ENCODE measurements at regions not wholly inside any gene's neighbourhood (a gene's known extent, or its start where the extent isn't known, plus 50 kb on each side); places are given as distances from the start of the nearest gene placed in this dataset.
"Not testable (repeated sequence)": the region's sequence is repeated elsewhere in the genome, so short reads cannot be mapped to it uniquely, and the experiment has no call there.

DNA sequence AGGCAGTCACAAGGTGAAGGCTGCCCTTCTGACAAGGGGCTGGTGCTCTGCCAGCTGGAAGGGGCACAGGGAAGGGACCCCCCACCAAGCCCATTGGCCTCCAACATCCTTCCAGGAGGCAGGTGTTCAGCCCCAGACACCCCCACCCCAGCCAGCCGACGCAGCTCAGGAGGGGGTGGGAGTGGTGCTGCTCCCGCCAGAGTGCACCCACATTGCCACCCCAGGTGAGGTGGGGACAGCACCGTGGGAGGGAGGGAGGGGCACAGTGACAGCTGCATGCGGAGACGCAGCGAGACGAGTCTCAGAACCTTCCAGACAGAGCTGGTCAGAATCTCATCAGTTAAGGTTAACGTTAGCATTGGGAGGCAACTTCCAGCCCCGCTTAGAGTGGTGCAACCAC is 121.6 kb upstream of the FOXD4L5 start:
- not testable (repeated sequence) for TF ChIP-seq POLR2A (IDR thresholded peaks at IDR 0.05; ENCODE audit: extremely low read depth, insufficient read length); MAX (IDR thresholded peaks at IDR 0.05; ENCODE audit: low read depth, low read length)
- TF ChIP-seq, protein P1, sequence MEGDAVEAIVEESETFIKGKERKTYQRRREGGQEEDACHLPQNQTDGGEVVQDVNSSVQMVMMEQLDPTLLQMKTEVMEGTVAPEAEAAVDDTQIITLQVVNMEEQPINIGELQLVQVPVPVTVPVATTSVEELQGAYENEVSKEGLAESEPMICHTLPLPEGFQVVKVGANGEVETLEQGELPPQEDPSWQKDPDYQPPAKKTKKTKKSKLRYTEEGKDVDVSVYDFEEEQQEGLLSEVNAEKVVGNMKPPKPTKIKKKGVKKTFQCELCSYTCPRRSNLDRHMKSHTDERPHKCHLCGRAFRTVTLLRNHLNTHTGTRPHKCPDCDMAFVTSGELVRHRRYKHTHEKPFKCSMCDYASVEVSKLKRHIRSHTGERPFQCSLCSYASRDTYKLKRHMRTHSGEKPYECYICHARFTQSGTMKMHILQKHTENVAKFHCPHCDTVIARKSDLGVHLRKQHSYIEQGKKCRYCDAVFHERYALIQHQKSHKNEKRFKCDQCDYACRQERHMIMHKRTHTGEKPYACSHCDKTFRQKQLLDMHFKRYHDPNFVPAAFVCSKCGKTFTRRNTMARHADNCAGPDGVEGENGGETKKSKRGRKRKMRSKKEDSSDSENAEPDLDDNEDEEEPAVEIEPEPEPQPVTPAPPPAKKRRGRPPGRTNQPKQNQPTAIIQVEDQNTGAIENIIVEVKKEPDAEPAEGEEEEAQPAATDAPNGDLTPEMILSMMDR (IDR thresholded peaks at IDR 0.05; ENCODE audit: low read depth, low read length), result not testable (repeated sequence)

All from NB4 (cell line).